IMR-90 (cell line): ENCODE measurements at regions not wholly inside any gene's neighbourhood (a gene's known extent, or its start where the extent isn't known, plus 50 kb on each side); places are given as distances from the start of the nearest gene placed in this dataset.

Source experiments
- ATAC-seq: fragments of 200-7000 bp; cut with Tn5 transposase; 2 replicates; pipeline ENCODE4 v1.9.1; 2020; ENCODE audit warnings: low read depth, mild to moderate bottlenecking, moderate library complexity
- BruUV-seq: library from RNA; stranded (reverse); fragments of 400-500 nt; replicated peaks from 2 replicates; lab custom pipeline; 2021; lab: Mats Ljungman, UMichigan
- CTCF ChIA-PET: fragments of 300-600 bp; formaldehyde crosslinking; extraction: SDS; loops from one replicate; lab custom pipeline; 2021; ENCODE audit warnings: antibody characterized with exemption; lab: Yijun Ruan, JAX
- POLR2A ChIA-PET: fragments of 300-600 bp; sonication (Branson Sonifier 250); formaldehyde crosslinking; loops from one replicate; lab custom pipeline; 2022; ENCODE audit warnings: antibody characterized with exemption; ENCODE audit not compliant: unreplicated experiment; lab: Charles Lee
- DNase-seq: peaks from one replicate; pipeline ENCODE4 v3.0.0; 2013
- H2AFZ ChIP-seq: replicated peaks from 2 replicates; pipeline ENCODE3; 2013; ENCODE audit warnings: low read length, mild to moderate bottlenecking; ENCODE audit not compliant: poor library complexity
- H2AK5ac ChIP-seq: 2 replicates; pipeline ENCODE4 v1.6.1; 2013; ENCODE audit warnings: low read depth, low read length, inconsistent platforms
- H2AK9ac ChIP-seq: replicated peaks from 2 replicates; pipeline ENCODE3; 2013; ENCODE audit warnings: mild to moderate bottlenecking, low read depth, low read length, moderate library complexity; ENCODE audit not compliant: poor library complexity
- H2BK120ac ChIP-seq: 2 replicates; pipeline ENCODE4 v1.6.1; 2013; ENCODE audit warnings: low read depth, low read length, inconsistent platforms
- H2BK15ac ChIP-seq: 3 replicates; pipeline ENCODE4 v1.6.1; 2013; ENCODE audit warnings: low read depth, low read length, inconsistent platforms
- H2BK20ac ChIP-seq: 2 replicates; pipeline ENCODE4 v1.6.1; 2013; ENCODE audit warnings: low read depth, mild to moderate bottlenecking, inconsistent platforms, low read length, moderate library complexity
- H2BK5ac ChIP-seq: 2 replicates; pipeline ENCODE4 v1.6.1; 2013; ENCODE audit warnings: mild to moderate bottlenecking, low read depth, low read length, inconsistent platforms; ENCODE audit not compliant: poor library complexity, severe bottlenecking
- H3K14ac ChIP-seq: replicated peaks from 2 replicates; pipeline ENCODE4 v1.6.1; 2013; ENCODE audit warnings: low read depth, low read length, inconsistent platforms
- H3K18ac ChIP-seq: 2 replicates; pipeline ENCODE4 v1.6.1; 2013; ENCODE audit warnings: low read depth, low read length, control low read depth
- H3K23ac ChIP-seq: 2 replicates; pipeline ENCODE4 v1.6.1; 2013; ENCODE audit warnings: low read depth, low read length, inconsistent platforms
- H3K27ac ChIP-seq: 2 replicates; pipeline ENCODE4 v1.5.1; 2013; ENCODE audit warnings: mild to moderate bottlenecking, control low read depth, low read length; ENCODE audit not compliant: insufficient read depth
- H3K27me3 ChIP-seq: 2 replicates; pipeline ENCODE4 v1.6.1; 2013; ENCODE audit warnings: low read length; ENCODE audit not compliant: control insufficient read depth, insufficient read depth
- H3K36me3 ChIP-seq: 2 replicates; pipeline ENCODE4 v1.6.1; 2013; ENCODE audit warnings: low read length, mixed read lengths; ENCODE audit not compliant: control insufficient read depth, insufficient read depth
- H3K4ac ChIP-seq: 2 replicates; pipeline ENCODE4 v1.6.1; 2013; ENCODE audit warnings: low read depth, low read length, inconsistent platforms
- H3K4me1 ChIP-seq: 2 replicates; pipeline ENCODE4 v1.6.1; 2013; ENCODE audit warnings: low read length, mixed read lengths; ENCODE audit not compliant: control insufficient read depth, insufficient read depth
- H3K4me2 ChIP-seq: 2 replicates; pipeline ENCODE4 v1.6.1; 2013; ENCODE audit warnings: low read depth, mild to moderate bottlenecking, control low read depth, low read length, moderate library complexity
- H3K4me3 ChIP-seq: 2 replicates; pipeline ENCODE4 v1.5.1; 2013; ENCODE audit warnings: low read depth, mild to moderate bottlenecking, control low read depth, low read length, moderate library complexity; ENCODE audit not compliant: insufficient read depth
- H3K56ac ChIP-seq: 2 replicates; pipeline ENCODE4 v1.6.1; 2013; ENCODE audit warnings: low read length, inconsistent platforms; ENCODE audit not compliant: insufficient read depth; ENCODE audit errors: extremely low read depth
- H3K79me1 ChIP-seq, 2 experiments: 2 replicates each; pipeline ENCODE4 v1.6.1; 2013; ENCODE audit warnings: low read length in 2 of 2, inconsistent platforms in 1 of 2, low read depth in 1 of 2
- H3K9ac ChIP-seq: 2 replicates; pipeline ENCODE4 v1.6.1; 2013; ENCODE audit warnings: low read depth, low read length, control low read depth
- H3K9me1 ChIP-seq: 2 replicates; pipeline ENCODE4 v1.6.1; 2013; ENCODE audit warnings: low read length, inconsistent platforms; ENCODE audit not compliant: insufficient read depth
- H3K9me3 ChIP-seq: 2 replicates; pipeline ENCODE4 v1.6.1; 2013; ENCODE audit warnings: low read length; ENCODE audit not compliant: control insufficient read depth, insufficient read depth
- H4K20me1 ChIP-seq: 2 replicates; pipeline ENCODE4 v1.6.1; 2013; ENCODE audit warnings: low read length, inconsistent platforms; ENCODE audit not compliant: insufficient read depth
- H4K5ac ChIP-seq: 2 replicates; pipeline ENCODE4 v1.6.1; 2013; ENCODE audit warnings: mild to moderate bottlenecking, low read depth, low read length, control low read depth
- H4K8ac ChIP-seq, 2 experiments: 2 replicates each; pipeline ENCODE4 v1.6.1; 2013; ENCODE audit warnings: low read depth in 2 of 2, low read length in 2 of 2, control low read depth in 1 of 2, inconsistent platforms in 1 of 2
- H4K91ac ChIP-seq: 2 replicates; pipeline ENCODE4 v1.6.1; 2013; ENCODE audit warnings: low read depth, low read length, inconsistent platforms; ENCODE audit not compliant: insufficient read depth
- CHD1 ChIP-seq: IDR thresholded peaks from 2 replicates; pipeline ENCODE4 v1.6.1; 2012; ENCODE audit warnings: low read depth, low read length, improper control_type of control experiment
- MXI1 ChIP-seq: IDR thresholded peaks from 2 replicates; pipeline ENCODE4 v1.6.1; 2012; ENCODE audit warnings: low read depth, mild to moderate bottlenecking, low read length, moderate library complexity, borderline replicate concordance
- RFX5 ChIP-seq: IDR thresholded peaks from 2 replicates; pipeline ENCODE4 v1.8.0; 2012; ENCODE audit warnings: low read depth, mild to moderate bottlenecking, low read length, moderate library complexity
- WGBS, 2 experiments: methylation state at CpG; one replicate each; pipeline versions ENCODE4 v1.1.5 to v1.1.7; 2013; ENCODE audit warnings: missing lambda C conversion rate in 2 of 2; ENCODE audit not compliant: insufficient read length in 1 of 2; ENCODE audit errors: extremely low coverage in 2 of 2; 5-methylcytosine and 5-hydroxymethylcytosine counted together
- dilution Hi-C: fragments of 300-500 bp; cut with HindIII; formaldehyde crosslinking; loops from one replicate; pipeline ENCODE4 v1.14.3; 2018; ENCODE audit warnings: low sequenced_read_pairs; ENCODE audit not compliant: unreplicated experiment
- in situ Hi-C: fragments of 300-500 bp; cut with MboI; formaldehyde crosslinking; loops from 3 replicates; pipeline ENCODE4 v1.14.3; 2019; ENCODE audit warnings: low sequenced_read_pairs, inconsistent platforms, mixed read lengths
- intact Hi-C: fragments of 100-400 bp; cut with micrococcal nuclease; formaldehyde crosslinking; loops from 2 replicates; pipeline ENCODE4 v1.10.0; 2022

DNA sequence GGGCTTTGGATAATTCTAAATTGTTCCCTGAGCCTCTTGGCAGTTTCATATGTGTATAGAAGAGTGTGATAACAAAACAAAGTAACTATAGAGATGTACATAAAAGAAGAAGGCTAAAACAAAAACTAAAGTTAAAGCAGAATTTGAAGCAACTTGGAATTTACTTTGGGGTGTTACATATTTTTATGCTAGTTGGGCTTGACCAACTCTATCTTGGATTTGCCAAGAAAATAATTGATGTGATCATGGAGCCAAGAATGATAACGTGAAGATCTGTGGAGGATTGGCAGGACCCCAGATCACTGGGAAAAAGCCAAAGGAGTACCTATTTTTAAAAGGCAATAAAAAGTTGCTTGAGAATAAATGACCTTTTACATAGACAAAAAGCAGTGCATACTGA lies 206.9 kb downstream of the LMO4 start:
- POLR2A ChIA-PET, result no interaction called here
- no peaks in the 10 kb centered on the region for H4K20me1 ChIP-seq
- H2BK120ac ChIP-seq, result no peak overlapping the region
- no peaks in the 10 kb centered on the region for H3K79me1 ChIP-seq
- H3K27ac ChIP-seq, result no peak overlapping the region
- no peak overlapping the region for H3K14ac ChIP-seq
- H2AK5ac ChIP-seq, result no peak overlapping the region
- no peak overlapping the region for H2BK5ac ChIP-seq
- intact Hi-C loops, result no loop called here
- H3K4ac ChIP-seq, result no peak overlapping the region
- dilution Hi-C loops, result no loop called here
- no peak overlapping the region for H4K8ac ChIP-seq
- H2BK20ac ChIP-seq, result no peak overlapping the region
- no peak overlapping the region for H3K4me2 ChIP-seq
- H3K9me1 ChIP-seq, result no peaks in the 10 kb centered on the region
- H2BK15ac ChIP-seq, result no peak overlapping the region
- H3K27me3 ChIP-seq, result no peaks in the 10 kb centered on the region
- no peak overlapping the region for H2AK9ac ChIP-seq
- H3K9me3 ChIP-seq, result peaks cover 2% of the 10 kb centered on the region; the same call in 1 of the 2 replicates
- WGBS, 2 experiments, result no CpG with 5 or more reads among the region's 1 CpG
- H3K4me1 ChIP-seq, result no peaks in the 10 kb centered on the region
- H4K5ac ChIP-seq, result no peak overlapping the region
- H3K9ac ChIP-seq, result no peak overlapping the region
- no peak overlapping the region for H3K4me3 ChIP-seq
- H3K56ac ChIP-seq, result no peak overlapping the region
- H3K23ac ChIP-seq, result no peak overlapping the region
- H4K91ac ChIP-seq, result no peak overlapping the region
- no peaks in the 10 kb centered on the region for H3K36me3 ChIP-seq
- CTCF ChIA-PET, result no interaction called here
- ATAC-seq, result no peak
- DNase-seq, result no peak
- H2AFZ ChIP-seq, result no peak overlapping the region
- no peak for TF ChIP-seq CHD1
- no peak for TF ChIP-seq RFX5
- TF ChIP-seq MXI1, result no peak
- H3K18ac ChIP-seq, result no peak overlapping the region
- BruUV-seq, result no TSS peak
- in situ Hi-C loops, result no loop called here
